ENCODE measurements at regions not wholly inside any gene's neighbourhood (a gene's known extent, or its start where the extent isn't known, plus 50 kb on each side); places are given as distances from the start of the nearest gene placed in this dataset.

DNA sequence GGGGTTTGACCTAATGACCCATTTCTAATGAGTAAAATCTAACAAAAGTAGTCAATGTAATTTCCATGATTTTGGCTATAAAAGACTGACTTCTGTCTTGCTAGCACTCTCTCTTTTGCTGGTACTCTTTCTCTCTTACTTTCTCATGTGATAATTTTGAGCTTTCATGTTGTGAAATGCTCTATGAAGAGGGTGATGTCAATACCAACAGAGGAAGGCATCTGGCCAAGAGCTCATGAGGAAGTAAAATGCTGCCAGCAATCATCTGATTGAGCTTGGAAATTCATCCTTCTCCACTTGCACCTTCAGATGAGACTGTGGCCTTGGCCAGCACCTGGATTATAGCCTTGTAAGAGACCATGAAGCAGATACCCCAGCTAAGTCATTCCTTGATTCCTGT, 347.7 kb downstream of the HS3ST1 start:
- TF ChIP-seq, protein P1, sequence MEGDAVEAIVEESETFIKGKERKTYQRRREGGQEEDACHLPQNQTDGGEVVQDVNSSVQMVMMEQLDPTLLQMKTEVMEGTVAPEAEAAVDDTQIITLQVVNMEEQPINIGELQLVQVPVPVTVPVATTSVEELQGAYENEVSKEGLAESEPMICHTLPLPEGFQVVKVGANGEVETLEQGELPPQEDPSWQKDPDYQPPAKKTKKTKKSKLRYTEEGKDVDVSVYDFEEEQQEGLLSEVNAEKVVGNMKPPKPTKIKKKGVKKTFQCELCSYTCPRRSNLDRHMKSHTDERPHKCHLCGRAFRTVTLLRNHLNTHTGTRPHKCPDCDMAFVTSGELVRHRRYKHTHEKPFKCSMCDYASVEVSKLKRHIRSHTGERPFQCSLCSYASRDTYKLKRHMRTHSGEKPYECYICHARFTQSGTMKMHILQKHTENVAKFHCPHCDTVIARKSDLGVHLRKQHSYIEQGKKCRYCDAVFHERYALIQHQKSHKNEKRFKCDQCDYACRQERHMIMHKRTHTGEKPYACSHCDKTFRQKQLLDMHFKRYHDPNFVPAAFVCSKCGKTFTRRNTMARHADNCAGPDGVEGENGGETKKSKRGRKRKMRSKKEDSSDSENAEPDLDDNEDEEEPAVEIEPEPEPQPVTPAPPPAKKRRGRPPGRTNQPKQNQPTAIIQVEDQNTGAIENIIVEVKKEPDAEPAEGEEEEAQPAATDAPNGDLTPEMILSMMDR (IDR thresholded peaks at IDR 0.05): no peak
- TF ChIP-seq POLR2A (IDR thresholded peaks at IDR 0.05) (no peak), EP300 (IDR thresholded peaks at IDR 0.05) (no peak)

Measured in tibial nerve (tissue), 4 donors.